ENCODE measurements at regions not wholly inside any gene's neighbourhood (a gene's known extent, or its start where the extent isn't known, plus 50 kb on each side); places are given as distances from the start of the nearest gene placed in this dataset.

DNA sequence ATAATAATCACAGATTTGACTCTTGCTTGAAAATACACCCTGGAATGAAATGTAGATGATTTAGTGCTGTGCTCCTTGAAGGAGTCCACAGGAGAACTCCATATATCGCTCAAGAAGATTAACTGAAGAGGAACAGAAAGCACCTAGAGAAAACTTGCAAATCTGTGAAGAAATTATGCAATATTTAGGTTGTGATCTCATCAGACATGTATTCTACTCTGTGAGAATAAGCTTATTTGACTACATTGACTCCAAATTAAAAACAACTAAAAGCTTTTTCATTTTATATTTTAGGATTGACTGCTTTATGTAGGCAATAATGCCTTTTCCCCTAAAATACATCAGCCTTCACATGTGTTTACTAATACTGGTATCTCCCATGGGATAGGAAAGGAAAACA, 906.6 kb upstream of the LRATD1 start:
- TF ChIP-seq, protein P1, sequence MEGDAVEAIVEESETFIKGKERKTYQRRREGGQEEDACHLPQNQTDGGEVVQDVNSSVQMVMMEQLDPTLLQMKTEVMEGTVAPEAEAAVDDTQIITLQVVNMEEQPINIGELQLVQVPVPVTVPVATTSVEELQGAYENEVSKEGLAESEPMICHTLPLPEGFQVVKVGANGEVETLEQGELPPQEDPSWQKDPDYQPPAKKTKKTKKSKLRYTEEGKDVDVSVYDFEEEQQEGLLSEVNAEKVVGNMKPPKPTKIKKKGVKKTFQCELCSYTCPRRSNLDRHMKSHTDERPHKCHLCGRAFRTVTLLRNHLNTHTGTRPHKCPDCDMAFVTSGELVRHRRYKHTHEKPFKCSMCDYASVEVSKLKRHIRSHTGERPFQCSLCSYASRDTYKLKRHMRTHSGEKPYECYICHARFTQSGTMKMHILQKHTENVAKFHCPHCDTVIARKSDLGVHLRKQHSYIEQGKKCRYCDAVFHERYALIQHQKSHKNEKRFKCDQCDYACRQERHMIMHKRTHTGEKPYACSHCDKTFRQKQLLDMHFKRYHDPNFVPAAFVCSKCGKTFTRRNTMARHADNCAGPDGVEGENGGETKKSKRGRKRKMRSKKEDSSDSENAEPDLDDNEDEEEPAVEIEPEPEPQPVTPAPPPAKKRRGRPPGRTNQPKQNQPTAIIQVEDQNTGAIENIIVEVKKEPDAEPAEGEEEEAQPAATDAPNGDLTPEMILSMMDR (IDR thresholded peaks at IDR 0.05) = no peak
- no peak for TF ChIP-seq EZH2 (IDR thresholded peaks at IDR 0.05; ENCODE audit: borderline replicate concordance, insufficient read depth, low read depth, low read length, poor library complexity, severe bottlenecking)

Data from B cell (primary cell).